Stomach (tissue), 8 donors: ENCODE measurements at regions not wholly inside any gene's neighbourhood (a gene's known extent, or its start where the extent isn't known, plus 50 kb on each side); places are given as distances from the start of the nearest gene placed in this dataset.

Source experiments
- DNase-seq, 2 donors: peaks; one replicate each; pipeline versions ENCODE4 v3.0.0 to v3.0.0-alpha.2; 2013 to 2019
- H3K27ac ChIP-seq, 5 donors: fragments of 200-600 bp in 4 of 5; sonication (generic) in 4 of 5; one replicate each; pipeline ENCODE4 v1.5.1; 2013 to 2019; ENCODE audit warnings: mild to moderate bottlenecking in 1 of 5, moderate library complexity in 1 of 5
- H3K27me3 ChIP-seq, 3 donors: fragments of 200-600 bp; sonication (generic); one replicate each; pipeline ENCODE4 v1.5.1; 2017 to 2019; ENCODE audit warnings: mixed run types in 1 of 3
- H3K36me3 ChIP-seq, 4 donors: fragments of 200-600 bp; sonication (generic); 1 replicate in 3 of 4; 2 replicates in 1 of 4; pipeline ENCODE4 v1.5.1; 2016 to 2019
- H3K4me1 ChIP-seq, 4 donors: fragments of 200-600 bp; sonication (generic); one replicate each; pipeline ENCODE4 v1.5.1; 2016 to 2019
- H3K4me3 ChIP-seq, 4 donors: fragments of 200-600 bp; sonication (generic) in 3 of 4; one replicate each; pipeline ENCODE4 v1.5.1; 2016 to 2019; ENCODE audit warnings: mild to moderate bottlenecking in 1 of 4
- H3K9me3 ChIP-seq, 4 donors: fragments of 200-600 bp; sonication (generic); one replicate each; pipeline ENCODE4 v1.5.1; 2016 to 2019
- CTCF ChIP-seq, 7 experiments: fragments of 450-650 bp in 4 of 7; fragments of 200-600 bp in 3 of 7; sonication (generic) in 3 of 7; IDR thresholded peaks; one replicate each; pipeline ENCODE4 v1.5.1; 2016 to 2019; ENCODE audit warnings: antibody characterized with exemption in 7 of 7, control low read depth in 2 of 7, mild to moderate bottlenecking in 1 of 7
- EP300 ChIP-seq: sonication (generic); formaldehyde crosslinking; IDR thresholded peaks from one replicate; pipeline ENCODE4 v1.6.1; 2017; ENCODE audit warnings: antibody characterized with exemption
- POLR2A ChIP-seq, 4 donors: fragments of 450-650 bp; IDR thresholded peaks; one replicate each; pipeline ENCODE4 v1.6.1; 2016; ENCODE audit warnings: antibody characterized with exemption in 4 of 4, control low read depth in 2 of 4, mild to moderate bottlenecking in 1 of 4, moderate library complexity in 1 of 4
- POLR2AphosphoS5 ChIP-seq, 3 donors: sonication (generic); formaldehyde crosslinking; IDR thresholded peaks; one replicate each; pipeline ENCODE4 v1.6.1; 2016; ENCODE audit warnings: antibody characterized with exemption in 3 of 3
- WGBS, 5 donors: extraction: QIAGEN DNeasy Blood & Tissue Kit in 3 of 5; methylation state at CpG; one replicate each; pipeline versions ENCODE4 v1.1.5 to v1.1.7; 2013 to 2018; 5-methylcytosine and 5-hydroxymethylcytosine counted together
- intact Hi-C: fragments of 100-400 bp; cut with DNase I; formaldehyde crosslinking; loops from one replicate; pipeline ENCODE4 v1.15.1; 2023; ENCODE audit warnings: low total_unique reads
- donor health status: healthy with polysubstance abuse.
- donor health status: Bipolar disorder and iron deficiency.
- donor health status: healthy.

GRCh38 chr2:172256886-172257285, 154.2 kb upstream of the DLX2 start:
- Histone ChIP-seq H3K9me3 (no peaks in the 10 kb centered on the region), H3K4me3 (no peak overlapping the region), H3K27ac (no peak overlapping the region), H3K4me1 (peaks cover 0 to 9% (median 2%) of the 10 kb centered on the region in 4 donors), H3K36me3 (no peaks in the 10 kb centered on the region), H3K27me3 (no peaks in the 10 kb centered on the region)
- DNase-seq: no peak
- WGBS, 5 donors: 44 to 74% (median 58%) methylated on average over 2 of the region's 2 CpGs
- intact Hi-C loops: no loop called here
- TF ChIP-seq POLR2AphosphoS5 (IDR thresholded peaks at IDR 0.05) (no peak), POLR2A (IDR thresholded peaks at IDR 0.05) (no peak), CTCF (IDR thresholded peaks at IDR 0.05) (no peak), EP300 (no peak)

GRCh38 chr2:172259827-172260226, 157.1 kb upstream of the DLX2 start:
- H3K4me3 ChIP-seq: no peak overlapping the region
- TF ChIP-seq EP300: no peak
- TF ChIP-seq POLR2A (IDR thresholded peaks at IDR 0.05): no peak
- no peak for TF ChIP-seq CTCF (IDR thresholded peaks at IDR 0.05)
- no peak for TF ChIP-seq POLR2AphosphoS5 (IDR thresholded peaks at IDR 0.05)
- peaks cover 0 to 2% (median 0%) of the 10 kb centered on the region in 4 donors for H3K9me3 ChIP-seq
- H3K4me1 ChIP-seq: no peaks in the 10 kb centered on the region
- 65 to 87% (median 86%) methylated on average over 4 of the region's 4 CpGs for WGBS, 5 donors
- H3K36me3 ChIP-seq: no peaks in the 10 kb centered on the region
- H3K27ac ChIP-seq: no peak overlapping the region
- H3K27me3 ChIP-seq: no peaks in the 10 kb centered on the region
- no peak for DNase-seq
- intact Hi-C loops: no loop called here

- DNase-seq: no peak
- no peaks in the 10 kb centered on the region for H3K36me3 ChIP-seq
- no peak overlapping the region for H3K4me3 ChIP-seq
- H3K9me3 ChIP-seq: peaks cover 0 to 5% (median 0%) of the 10 kb centered on the region in 4 donors
- intact Hi-C loops: no loop called here
- H3K27me3 ChIP-seq: no peaks in the 10 kb centered on the region
- H3K27ac ChIP-seq: no peak overlapping the region
- H3K4me1 ChIP-seq: no peaks in the 10 kb centered on the region
- TF ChIP-seq POLR2AphosphoS5 (IDR thresholded peaks at IDR 0.05) (no peak), CTCF (IDR thresholded peaks at IDR 0.05) (no peak), POLR2A (IDR thresholded peaks at IDR 0.05) (no peak)
- whole genome bisulfite sequencing, 5 donors: 55 to 71% (median 61%) methylated on average over 8 of the region's 8 CpGs
Observed at GRCh38 chr2:172260336-172260735, 157.6 kb upstream of the DLX2 start.

- H3K4me1 ChIP-seq: no peaks in the 10 kb centered on the region
- no peak for DNase-seq
- no peak overlapping the region for H3K27ac ChIP-seq
- WGBS, 5 donors: 77 to 95% (median 86%) methylated on average over 1 of the region's 1 CpG
- H3K9me3 ChIP-seq: peaks cover 0 to 5% (median 0%) of the 10 kb centered on the region in 4 donors
- no peak overlapping the region for H3K4me3 ChIP-seq
- no peaks in the 10 kb centered on the region for H3K36me3 ChIP-seq
- intact Hi-C loops: no loop called here
- H3K27me3 ChIP-seq: no peaks in the 10 kb centered on the region
- TF ChIP-seq POLR2AphosphoS5 (IDR thresholded peaks at IDR 0.05): no peak
- TF ChIP-seq EP300: no peak
- no peak for TF ChIP-seq CTCF (IDR thresholded peaks at IDR 0.05)
- no peak for TF ChIP-seq POLR2A (IDR thresholded peaks at IDR 0.05)
Observed at GRCh38 chr2:172261292-172261691, 158.6 kb upstream of the DLX2 start.
